IMR-90 (cell line): ENCODE measurements at regions not wholly inside any gene's neighbourhood (a gene's known extent, or its start where the extent isn't known, plus 50 kb on each side); places are given as distances from the start of the nearest gene placed in this dataset.
"Not testable (repeated sequence)": the region's sequence is repeated elsewhere in the genome, so short reads cannot be mapped to it uniquely, and the experiment has no call there.

ENCODE experiments used
- ATAC-seq: fragments of 200-7000 bp; cut with Tn5 transposase; 2 replicates; pipeline ENCODE4 v1.9.1; 2020; ENCODE audit warnings: low read depth, mild to moderate bottlenecking, moderate library complexity
- BruUV-seq: library from RNA; stranded (reverse); fragments of 400-500 nt; replicated peaks from 2 replicates; lab custom pipeline; 2021; lab: Mats Ljungman, UMichigan
- CTCF ChIA-PET: fragments of 300-600 bp; formaldehyde crosslinking; extraction: SDS; loops from one replicate; lab custom pipeline; 2021; ENCODE audit warnings: antibody characterized with exemption; lab: Yijun Ruan, JAX
- POLR2A ChIA-PET: fragments of 300-600 bp; sonication (Branson Sonifier 250); formaldehyde crosslinking; loops from one replicate; lab custom pipeline; 2022; ENCODE audit warnings: antibody characterized with exemption; ENCODE audit not compliant: unreplicated experiment; lab: Charles Lee
- DNase-seq: peaks from one replicate; pipeline ENCODE4 v3.0.0; 2013
- H2AFZ ChIP-seq: replicated peaks from 2 replicates; pipeline ENCODE3; 2013; ENCODE audit warnings: low read length, mild to moderate bottlenecking; ENCODE audit not compliant: poor library complexity
- H2AK5ac ChIP-seq: 2 replicates; pipeline ENCODE4 v1.6.1; 2013; ENCODE audit warnings: low read depth, low read length, inconsistent platforms
- H2AK9ac ChIP-seq: replicated peaks from 2 replicates; pipeline ENCODE3; 2013; ENCODE audit warnings: mild to moderate bottlenecking, low read depth, low read length, moderate library complexity; ENCODE audit not compliant: poor library complexity
- H2BK120ac ChIP-seq: 2 replicates; pipeline ENCODE4 v1.6.1; 2013; ENCODE audit warnings: low read depth, low read length, inconsistent platforms
- H2BK15ac ChIP-seq: 3 replicates; pipeline ENCODE4 v1.6.1; 2013; ENCODE audit warnings: low read depth, low read length, inconsistent platforms
- H2BK20ac ChIP-seq: 2 replicates; pipeline ENCODE4 v1.6.1; 2013; ENCODE audit warnings: low read depth, mild to moderate bottlenecking, inconsistent platforms, low read length, moderate library complexity
- H2BK5ac ChIP-seq: 2 replicates; pipeline ENCODE4 v1.6.1; 2013; ENCODE audit warnings: mild to moderate bottlenecking, low read depth, low read length, inconsistent platforms; ENCODE audit not compliant: poor library complexity, severe bottlenecking
- H3K14ac ChIP-seq: replicated peaks from 2 replicates; pipeline ENCODE4 v1.6.1; 2013; ENCODE audit warnings: low read depth, low read length, inconsistent platforms
- H3K18ac ChIP-seq: 2 replicates; pipeline ENCODE4 v1.6.1; 2013; ENCODE audit warnings: low read depth, low read length, control low read depth
- H3K23ac ChIP-seq: 2 replicates; pipeline ENCODE4 v1.6.1; 2013; ENCODE audit warnings: low read depth, low read length, inconsistent platforms
- H3K27ac ChIP-seq: 2 replicates; pipeline ENCODE4 v1.5.1; 2013; ENCODE audit warnings: mild to moderate bottlenecking, control low read depth, low read length; ENCODE audit not compliant: insufficient read depth
- H3K27me3 ChIP-seq: 2 replicates; pipeline ENCODE4 v1.6.1; 2013; ENCODE audit warnings: low read length; ENCODE audit not compliant: control insufficient read depth, insufficient read depth
- H3K36me3 ChIP-seq: 2 replicates; pipeline ENCODE4 v1.6.1; 2013; ENCODE audit warnings: low read length, mixed read lengths; ENCODE audit not compliant: control insufficient read depth, insufficient read depth
- H3K4ac ChIP-seq: 2 replicates; pipeline ENCODE4 v1.6.1; 2013; ENCODE audit warnings: low read depth, low read length, inconsistent platforms
- H3K4me1 ChIP-seq: 2 replicates; pipeline ENCODE4 v1.6.1; 2013; ENCODE audit warnings: low read length, mixed read lengths; ENCODE audit not compliant: control insufficient read depth, insufficient read depth
- H3K4me2 ChIP-seq: 2 replicates; pipeline ENCODE4 v1.6.1; 2013; ENCODE audit warnings: low read depth, mild to moderate bottlenecking, control low read depth, low read length, moderate library complexity
- H3K4me3 ChIP-seq: 2 replicates; pipeline ENCODE4 v1.5.1; 2013; ENCODE audit warnings: low read depth, mild to moderate bottlenecking, control low read depth, low read length, moderate library complexity; ENCODE audit not compliant: insufficient read depth
- H3K56ac ChIP-seq: 2 replicates; pipeline ENCODE4 v1.6.1; 2013; ENCODE audit warnings: low read length, inconsistent platforms; ENCODE audit not compliant: insufficient read depth; ENCODE audit errors: extremely low read depth
- H3K79me1 ChIP-seq, 2 experiments: 2 replicates each; pipeline ENCODE4 v1.6.1; 2013; ENCODE audit warnings: low read length in 2 of 2, inconsistent platforms in 1 of 2, low read depth in 1 of 2
- H3K9ac ChIP-seq: 2 replicates; pipeline ENCODE4 v1.6.1; 2013; ENCODE audit warnings: low read depth, low read length, control low read depth
- H3K9me1 ChIP-seq: 2 replicates; pipeline ENCODE4 v1.6.1; 2013; ENCODE audit warnings: low read length, inconsistent platforms; ENCODE audit not compliant: insufficient read depth
- H3K9me3 ChIP-seq: 2 replicates; pipeline ENCODE4 v1.6.1; 2013; ENCODE audit warnings: low read length; ENCODE audit not compliant: control insufficient read depth, insufficient read depth
- H4K20me1 ChIP-seq: 2 replicates; pipeline ENCODE4 v1.6.1; 2013; ENCODE audit warnings: low read length, inconsistent platforms; ENCODE audit not compliant: insufficient read depth
- H4K5ac ChIP-seq: 2 replicates; pipeline ENCODE4 v1.6.1; 2013; ENCODE audit warnings: mild to moderate bottlenecking, low read depth, low read length, control low read depth
- H4K8ac ChIP-seq, 2 experiments: 2 replicates each; pipeline ENCODE4 v1.6.1; 2013; ENCODE audit warnings: low read depth in 2 of 2, low read length in 2 of 2, control low read depth in 1 of 2, inconsistent platforms in 1 of 2
- H4K91ac ChIP-seq: 2 replicates; pipeline ENCODE4 v1.6.1; 2013; ENCODE audit warnings: low read depth, low read length, inconsistent platforms; ENCODE audit not compliant: insufficient read depth
- WGBS, 2 experiments: methylation state at CpG; one replicate each; pipeline versions ENCODE4 v1.1.5 to v1.1.7; 2013; ENCODE audit warnings: missing lambda C conversion rate in 2 of 2; ENCODE audit not compliant: insufficient read length in 1 of 2; ENCODE audit errors: extremely low coverage in 2 of 2; 5-methylcytosine and 5-hydroxymethylcytosine counted together
- dilution Hi-C: fragments of 300-500 bp; cut with HindIII; formaldehyde crosslinking; loops from one replicate; pipeline ENCODE4 v1.14.3; 2018; ENCODE audit warnings: low sequenced_read_pairs; ENCODE audit not compliant: unreplicated experiment
- in situ Hi-C: fragments of 300-500 bp; cut with MboI; formaldehyde crosslinking; loops from 3 replicates; pipeline ENCODE4 v1.14.3; 2019; ENCODE audit warnings: low sequenced_read_pairs, inconsistent platforms, mixed read lengths
- intact Hi-C: fragments of 100-400 bp; cut with micrococcal nuclease; formaldehyde crosslinking; loops from 2 replicates; pipeline ENCODE4 v1.10.0; 2022

DNA sequence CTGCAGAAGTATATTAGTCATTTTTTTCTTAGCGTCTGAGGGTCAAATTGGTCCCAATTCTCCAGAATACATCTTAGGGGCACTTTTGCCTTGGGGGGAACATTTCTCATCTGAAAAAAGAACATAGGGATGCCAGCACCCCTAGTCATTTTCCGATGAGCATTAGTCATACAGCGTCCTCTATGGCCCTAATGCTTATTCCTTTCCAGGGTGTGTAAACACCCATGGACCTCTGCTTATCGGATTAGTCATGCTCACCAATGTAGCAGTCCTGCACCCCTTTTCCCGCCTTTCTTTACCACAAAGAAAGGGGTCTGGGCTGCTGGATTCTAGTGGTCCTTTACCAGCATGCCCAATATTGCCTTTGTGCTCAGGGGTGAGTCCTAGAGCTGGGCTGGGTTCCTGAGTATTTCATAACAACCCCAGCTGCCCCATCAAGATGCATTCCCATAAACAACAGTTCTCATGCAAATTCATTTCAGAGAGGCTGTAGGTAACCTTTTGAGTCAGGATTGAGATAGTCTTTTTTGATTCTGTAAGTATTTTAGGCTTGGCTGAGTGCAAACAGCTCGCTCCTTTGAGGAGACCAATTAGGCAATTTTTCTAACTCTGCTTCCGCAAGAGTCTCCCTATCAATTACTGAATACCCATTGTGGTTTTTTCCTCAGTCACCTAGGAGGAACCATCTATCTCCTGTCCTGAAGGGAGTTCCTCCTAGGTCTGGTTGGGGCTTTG, 142.4 kb upstream of the EPHA6 start:
- H2BK5ac ChIP-seq, H3K36me3 ChIP-seq, CTCF ChIA-PET, H3K27ac ChIP-seq, H3K4ac ChIP-seq, in situ Hi-C loops, intact Hi-C loops, BruUV-seq, POLR2A ChIA-PET, H3K4me1 ChIP-seq, H2AFZ ChIP-seq, H2BK20ac ChIP-seq, H3K9ac ChIP-seq, H3K27me3 ChIP-seq, H3K79me1 ChIP-seq, H3K4me2 ChIP-seq, ATAC-seq, H2AK5ac ChIP-seq, H4K5ac ChIP-seq, H3K18ac ChIP-seq, H4K20me1 ChIP-seq, DNase-seq, H2BK120ac ChIP-seq, H3K9me1 ChIP-seq, H4K8ac ChIP-seq, H3K9me3 ChIP-seq, H3K4me3 ChIP-seq, H2AK9ac ChIP-seq, H3K23ac ChIP-seq, H2BK15ac ChIP-seq, H4K91ac ChIP-seq, H3K14ac ChIP-seq, H3K56ac ChIP-seq, dilution Hi-C loops: not testable (repeated sequence)
- WGBS, 2 experiments, result 81% methylated on average over 2 of the region's 7 CpGs; no CpG with 5 or more reads in 1 of the 2 experiments
